NB4 (cell line): ENCODE measurements at regions not wholly inside any gene's neighbourhood (a gene's known extent, or its start where the extent isn't known, plus 50 kb on each side); places are given as distances from the start of the nearest gene placed in this dataset.

Source experiments
- MYC ChIP-seq: IDR thresholded peaks from 2 replicates; pipeline ENCODE4 v1.6.1; 2011; ENCODE audit warnings: low read depth, low read length
- POLR2A ChIP-seq: IDR thresholded peaks from 2 replicates; pipeline ENCODE4 v1.6.1; 2011; ENCODE audit warnings: mild to moderate bottlenecking; ENCODE audit not compliant: insufficient read length; ENCODE audit errors: extremely low read depth
- TF ChIP-seq, protein P1 (sequence below): IDR thresholded peaks from one replicate; pipeline ENCODE4 v1.5.1; 2012; ENCODE audit warnings: low read depth, low read length
- TF ChIP-seq, protein P2 (sequence below): IDR thresholded peaks from 2 replicates; pipeline ENCODE4 v1.6.1; 2011; ENCODE audit warnings: low read depth, low read length

DNA sequence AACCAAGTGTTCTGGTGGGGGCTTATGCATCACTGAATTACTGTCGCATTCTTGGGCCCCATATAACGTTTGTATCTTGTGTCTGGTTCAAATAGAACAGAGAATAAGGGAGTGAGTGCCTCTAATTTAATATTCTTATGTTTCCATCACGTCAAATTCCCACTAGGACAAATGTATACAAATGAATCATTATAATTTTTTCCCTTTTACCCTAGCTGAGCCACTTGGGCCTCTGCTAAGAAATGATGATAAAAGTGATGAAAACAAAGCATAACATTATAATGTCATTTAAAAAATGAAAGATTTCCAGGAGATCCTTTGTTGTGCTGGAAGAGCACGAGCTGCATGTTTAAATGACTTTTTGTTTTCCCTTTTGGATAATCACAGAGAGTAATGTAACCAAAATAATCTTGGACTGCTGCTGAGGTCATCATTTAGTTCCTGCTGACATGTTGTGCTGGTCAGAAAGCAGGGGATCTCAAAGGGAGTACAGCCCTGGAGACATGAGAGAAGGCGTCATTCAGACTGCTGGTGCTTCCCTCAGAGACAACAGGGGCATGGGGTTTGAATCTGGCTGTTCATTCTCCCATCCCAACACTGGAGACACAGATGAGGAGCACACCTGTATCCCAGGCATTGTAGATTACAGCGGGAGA lies 105.1 kb upstream of the SCOC start:
- TF ChIP-seq MYC (no peak), POLR2A (no peak)
- TF ChIP-seq, protein P1, sequence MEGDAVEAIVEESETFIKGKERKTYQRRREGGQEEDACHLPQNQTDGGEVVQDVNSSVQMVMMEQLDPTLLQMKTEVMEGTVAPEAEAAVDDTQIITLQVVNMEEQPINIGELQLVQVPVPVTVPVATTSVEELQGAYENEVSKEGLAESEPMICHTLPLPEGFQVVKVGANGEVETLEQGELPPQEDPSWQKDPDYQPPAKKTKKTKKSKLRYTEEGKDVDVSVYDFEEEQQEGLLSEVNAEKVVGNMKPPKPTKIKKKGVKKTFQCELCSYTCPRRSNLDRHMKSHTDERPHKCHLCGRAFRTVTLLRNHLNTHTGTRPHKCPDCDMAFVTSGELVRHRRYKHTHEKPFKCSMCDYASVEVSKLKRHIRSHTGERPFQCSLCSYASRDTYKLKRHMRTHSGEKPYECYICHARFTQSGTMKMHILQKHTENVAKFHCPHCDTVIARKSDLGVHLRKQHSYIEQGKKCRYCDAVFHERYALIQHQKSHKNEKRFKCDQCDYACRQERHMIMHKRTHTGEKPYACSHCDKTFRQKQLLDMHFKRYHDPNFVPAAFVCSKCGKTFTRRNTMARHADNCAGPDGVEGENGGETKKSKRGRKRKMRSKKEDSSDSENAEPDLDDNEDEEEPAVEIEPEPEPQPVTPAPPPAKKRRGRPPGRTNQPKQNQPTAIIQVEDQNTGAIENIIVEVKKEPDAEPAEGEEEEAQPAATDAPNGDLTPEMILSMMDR = no peak
- TF ChIP-seq, protein P2, sequence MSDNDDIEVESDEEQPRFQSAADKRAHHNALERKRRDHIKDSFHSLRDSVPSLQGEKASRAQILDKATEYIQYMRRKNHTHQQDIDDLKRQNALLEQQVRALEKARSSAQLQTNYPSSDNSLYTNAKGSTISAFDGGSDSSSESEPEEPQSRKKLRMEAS = no peak
